H1 (cell line): ENCODE measurements at regions not wholly inside any gene's neighbourhood (a gene's known extent, or its start where the extent isn't known, plus 50 kb on each side); places are given as distances from the start of the nearest gene placed in this dataset.

Experiments used
- CTCF ChIA-PET: fragments of 300-600 bp; sonication (Branson Sonifier 250); formaldehyde crosslinking; loops from one replicate; lab custom pipeline; 2021; ENCODE audit not compliant: partially characterized antibody; lab: Charles Lee
- POLR2A ChIA-PET: fragments of 300-600 bp; sonication (Branson Sonifier 250); formaldehyde crosslinking; loops from one replicate; lab custom pipeline; 2021; ENCODE audit warnings: inconsistent platforms; ENCODE audit not compliant: partially characterized antibody; lab: Charles Lee
- DNase-seq, 2 experiments: peaks; one replicate each; pipeline versions ENCODE4 v3.0.0 to v3.0.0-alpha.2; 2010 to 2022; ENCODE audit warnings: low spot score in 2 of 2, low read depth in 1 of 2, mixed read lengths in 1 of 2
- FAIRE-seq: peaks from 2 replicates; lab custom pipeline; 2011; peaks lifted over from hg19 to GRCh38; lab: Jason Lieb, UNC
- H2AFZ ChIP-seq: 2 replicates; pipeline ENCODE4 v1.8.1; 2012; ENCODE audit warnings: low read length, inconsistent platforms
- H2AK5ac ChIP-seq: 2 replicates; pipeline ENCODE4 v1.6.1; 2013; ENCODE audit warnings: low read depth, low read length
- H2BK120ac ChIP-seq: replicated peaks from 2 replicates; pipeline ENCODE3; 2013; ENCODE audit warnings: low read depth, low read length, inconsistent platforms
- H2BK12ac ChIP-seq: 2 replicates; pipeline ENCODE4 v1.6.1; 2013; ENCODE audit warnings: low read depth, low read length
- H2BK15ac ChIP-seq: 2 replicates; pipeline ENCODE4 v1.6.1; 2013; ENCODE audit warnings: low read length
- H2BK20ac ChIP-seq: 2 replicates; pipeline ENCODE4 v1.6.1; 2013; ENCODE audit warnings: low read length
- H2BK5ac ChIP-seq: 2 replicates; pipeline ENCODE4 v1.6.1; 2013; ENCODE audit warnings: low read depth, low read length
- H3K14ac ChIP-seq: 2 replicates; pipeline ENCODE4 v1.6.1; 2013; ENCODE audit warnings: inconsistent platforms; ENCODE audit not compliant: insufficient read length
- H3K18ac ChIP-seq: 2 replicates; pipeline ENCODE4 v1.6.1; 2013; ENCODE audit warnings: low read length; ENCODE audit errors: extremely low read depth
- H3K23ac ChIP-seq: 2 replicates; pipeline ENCODE4 v1.6.1; 2013; ENCODE audit warnings: inconsistent platforms; ENCODE audit not compliant: insufficient read length
- H3K23me2 ChIP-seq: 2 replicates; pipeline ENCODE4 v1.6.1; 2013; ENCODE audit warnings: low read depth, low read length
- H3K27ac ChIP-seq: 2 replicates; pipeline ENCODE4 v1.6.1; 2011; ENCODE audit warnings: low read depth, low read length, inconsistent platforms
- H3K27me3 ChIP-seq, 4 experiments: replicated peaks in 1 of 4; 1 replicate in 1 of 4; 2 replicates in 3 of 4; pipeline versions ENCODE4 v1.6.1 to v1.8.1; 2011 to 2013; ENCODE audit warnings: low read length in 3 of 4, mild to moderate bottlenecking in 3 of 4, inconsistent platforms in 2 of 4, mixed read lengths in 2 of 4, moderate library complexity in 1 of 4; ENCODE audit not compliant: control insufficient read depth in 3 of 4, insufficient read depth in 3 of 4; ENCODE audit errors: extremely low read depth in 1 of 4
- H3K36me3 ChIP-seq, 4 experiments: 2 replicates each; pipeline versions ENCODE4 v1.6.1 to v1.8.1; 2011 to 2013; ENCODE audit warnings: mild to moderate bottlenecking in 4 of 4, low read length in 3 of 4, moderate library complexity in 2 of 4, control low read depth in 1 of 4, inconsistent platforms in 1 of 4; ENCODE audit not compliant: insufficient read depth in 4 of 4, control insufficient read depth in 2 of 4
- H3K4ac ChIP-seq: replicated peaks from 2 replicates; pipeline ENCODE3; 2013; ENCODE audit warnings: low read length, low read depth, mixed read lengths, inconsistent platforms; ENCODE audit not compliant: insufficient read length
- H3K4me1 ChIP-seq, 4 experiments: replicated peaks in 1 of 4; 1 replicate in 1 of 4; 2 replicates in 3 of 4; pipeline versions ENCODE4 v1.6.1 to v1.8.1; 2011 to 2013; ENCODE audit warnings: low read length in 3 of 4, inconsistent platforms in 2 of 4, mixed read lengths in 1 of 4; ENCODE audit not compliant: insufficient read depth in 4 of 4, control insufficient read depth in 3 of 4
- H3K4me2 ChIP-seq, 2 experiments: 2 replicates each; pipeline versions ENCODE4 v1.6.1 to v1.8.1; 2011 to 2013; ENCODE audit warnings: low read depth in 2 of 2, low read length in 2 of 2, control low read depth in 1 of 2, inconsistent platforms in 1 of 2, mild to moderate bottlenecking in 1 of 2; ENCODE audit not compliant: insufficient read depth in 1 of 2
- H3K4me3 ChIP-seq, 4 experiments: fragments of 200-600, 300-600 bp in 1 of 4; sonication (generic), shearing (Covaris generic), sonication (Bioruptor Twin) in 1 of 4; 2 replicates each; pipeline versions ENCODE4 v1.5.1 to v1.8.1; 2011 to 2016; ENCODE audit warnings: low read length in 4 of 4, low read depth in 3 of 4, control low read depth in 2 of 4, inconsistent platforms in 2 of 4, mild to moderate bottlenecking in 2 of 4, mixed read lengths in 1 of 4, moderate library complexity in 1 of 4; ENCODE audit not compliant: insufficient read depth in 2 of 4; ENCODE audit errors: extremely low read depth in 1 of 4
- H3K56ac ChIP-seq: replicated peaks from 2 replicates; pipeline ENCODE3; 2013; ENCODE audit warnings: low read depth, mild to moderate bottlenecking, mixed read lengths, low read length, inconsistent platforms; ENCODE audit not compliant: insufficient read length
- H3K79me1 ChIP-seq: 2 replicates; pipeline ENCODE4 v1.6.1; 2013; ENCODE audit warnings: low read depth, low read length, control low read depth
- H3K79me2 ChIP-seq, 2 experiments: 2 replicates each; pipeline versions ENCODE4 v1.6.1 to v1.8.1; 2012 to 2013; ENCODE audit warnings: low read length in 2 of 2, mild to moderate bottlenecking in 2 of 2, inconsistent platforms in 1 of 2; ENCODE audit not compliant: insufficient read depth in 2 of 2, control insufficient read depth in 1 of 2
- H3K9ac ChIP-seq, 4 experiments: replicated peaks in 1 of 4; 1 replicate in 1 of 4; 2 replicates in 3 of 4; pipeline versions ENCODE4 v1.6.1 to v1.8.1; 2011 to 2013; ENCODE audit warnings: low read depth in 3 of 4, low read length in 3 of 4, control low read depth in 2 of 4, mild to moderate bottlenecking in 2 of 4, moderate library complexity in 2 of 4, inconsistent platforms in 1 of 4; ENCODE audit errors: extremely low read depth in 1 of 4
- H3K9me3 ChIP-seq, 2 experiments: 2 replicates each; pipeline versions ENCODE4 v1.6.1 to v1.8.1; 2012 to 2013; ENCODE audit warnings: mild to moderate bottlenecking in 2 of 2, moderate library complexity in 2 of 2, control low read depth in 1 of 2, inconsistent platforms in 1 of 2, low read depth in 1 of 2, low read length in 1 of 2, mixed read lengths in 1 of 2; ENCODE audit not compliant: insufficient read depth in 2 of 2
- H4K20me1 ChIP-seq, 2 experiments: replicated peaks in 1 of 2; 2 replicates each; pipeline versions ENCODE3 to v1.8.1; 2011 to 2013; ENCODE audit warnings: inconsistent platforms in 2 of 2, low read length in 2 of 2, mild to moderate bottlenecking in 1 of 2; ENCODE audit not compliant: insufficient read depth in 2 of 2, control insufficient read depth in 1 of 2
- H4K5ac ChIP-seq: 2 replicates; pipeline ENCODE4 v1.6.1; 2013; ENCODE audit warnings: low read length, low read depth, mixed read lengths, inconsistent platforms; ENCODE audit not compliant: insufficient read length
- H4K8ac ChIP-seq: 2 replicates; pipeline ENCODE4 v1.8.0; 2013; ENCODE audit warnings: mild to moderate bottlenecking, moderate library complexity, low read length, inconsistent platforms; ENCODE audit not compliant: insufficient read depth; ENCODE audit errors: extremely low read depth
- H4K91ac ChIP-seq: replicated peaks from 2 replicates; pipeline ENCODE3; 2013; ENCODE audit warnings: low read length, mixed read lengths, inconsistent platforms; ENCODE audit not compliant: insufficient read length
- CBX5 ChIP-seq: fragments of 300-800, 300-1000 bp; sonication (generic); IDR thresholded peaks from 2 replicates; pipeline ENCODE4 v1.7.1; 2016; ENCODE audit warnings: antibody characterized with exemption, low read length, low read depth
- CREB1 ChIP-seq: IDR thresholded peaks from 2 replicates; pipeline ENCODE4 v1.6.1; 2012; ENCODE audit warnings: inconsistent platforms
- E2F6 ChIP-seq: IDR thresholded peaks from 2 replicates; pipeline ENCODE4 v1.6.1; 2012; ENCODE audit warnings: inconsistent platforms
- FOSL1 ChIP-seq: IDR thresholded peaks from 2 replicates; pipeline ENCODE4 v1.6.1; 2011; ENCODE audit warnings: mild to moderate bottlenecking, low read depth, low read length, moderate library complexity; ENCODE audit not compliant: insufficient read depth
- KDM1A ChIP-seq: fragments of 200-600, 300-600 bp; sonication (generic); IDR thresholded peaks from 2 replicates; pipeline ENCODE4 v1.7.1; 2016; ENCODE audit warnings: mild to moderate bottlenecking, low read length, borderline replicate concordance
- KDM4A ChIP-seq: IDR thresholded peaks from one replicate; pipeline ENCODE4 v1.7.1; 2012; ENCODE audit warnings: low read depth, mild to moderate bottlenecking, moderate library complexity, low read length, inconsistent platforms; ENCODE audit not compliant: severe bottlenecking
- POLR2A ChIP-seq, 2 experiments: IDR thresholded peaks; 1 replicate in 1 of 2; 2 replicates in 1 of 2; pipeline ENCODE4 v1.6.1; 2011; ENCODE audit warnings: low read depth in 2 of 2, low read length in 2 of 2, mild to moderate bottlenecking in 2 of 2; ENCODE audit errors: control extremely low read depth in 1 of 2
- POLR2AphosphoS5 ChIP-seq: IDR thresholded peaks from 2 replicates; pipeline ENCODE4 v1.6.1; 2011; ENCODE audit warnings: low read depth, low read length
- RNF2 ChIP-seq: fragments of 200-900, 300-1000 bp; sonication (generic); IDR thresholded peaks from 2 replicates; pipeline ENCODE4 v1.7.1; 2016; ENCODE audit warnings: borderline replicate concordance, low read depth, mild to moderate bottlenecking, antibody characterized with exemption, low read length; ENCODE audit not compliant: poor library complexity, severe bottlenecking; ENCODE audit errors: missing control alignments
- SIN3A ChIP-seq, 2 experiments: IDR thresholded peaks in 1 of 2; conservative IDR thresholded peaks in 1 of 2; 2 replicates each; pipeline ENCODE4 v1.6.1; 2011 to 2012; ENCODE audit warnings: low read length in 2 of 2, improper control_type of control experiment in 1 of 2, low read depth in 1 of 2, mild to moderate bottlenecking in 1 of 2
- SIX5 ChIP-seq: IDR thresholded peaks from 2 replicates; pipeline ENCODE4 v1.6.1; 2011; ENCODE audit warnings: mild to moderate bottlenecking, low read depth, low read length
- SP2 ChIP-seq: IDR thresholded peaks from 2 replicates; pipeline ENCODE4 v1.6.1; 2012; ENCODE audit warnings: mild to moderate bottlenecking, low read length, inconsistent platforms
- YY1 ChIP-seq: IDR thresholded peaks from 2 replicates; pipeline ENCODE4 v1.6.1; 2011; ENCODE audit warnings: low read depth, mild to moderate bottlenecking, low read length
- ZNF274 ChIP-seq: IDR thresholded peaks from 2 replicates; pipeline ENCODE4 v1.7.0; 2012; ENCODE audit warnings: low read length, borderline replicate concordance; ENCODE audit errors: extremely low read depth
- WGBS, 2 experiments: shearing (Covaris generic) in 1 of 2; methylation state at CpG; one replicate each; pipeline versions ENCODE4 v1.1.6 to v1.1.7; 2013 to 2015; ENCODE audit warnings: low lambda C conversion rate in 2 of 2, mixed read lengths in 2 of 2, inconsistent platforms in 1 of 2, low coverage in 1 of 2, missing lambda C conversion rate in 1 of 2; ENCODE audit not compliant: insufficient replicate concordance in 2 of 2, insufficient coverage in 1 of 2, insufficient read length in 1 of 2; ENCODE audit errors: extremely low coverage in 1 of 2, missing lambda C conversion rate in 1 of 2; 5-methylcytosine and 5-hydroxymethylcytosine counted together

- Histone ChIP-seq H3K79me2 (no peaks in the 10 kb centered on the region), H3K56ac (no peak overlapping the region), H2BK5ac (no peak overlapping the region), H3K4me2 (no peak overlapping the region), H2BK20ac (no peak overlapping the region), H3K4ac (no peak overlapping the region), H3K9me3 (peaks cover 6% of the 10 kb centered on the region in 2 experiments; a peak in 3 of 4 replicates), H2BK15ac (no peak overlapping the region), H4K8ac (no peak overlapping the region), H3K27me3 (no peaks in the 10 kb centered on the region), H3K18ac (no peak overlapping the region), H4K5ac (no peak overlapping the region), H3K4me3 (no peak overlapping the region), H2BK12ac (no peak overlapping the region), H3K36me3 (no peaks in the 10 kb centered on the region), H3K14ac (no peak overlapping the region), H3K9ac (no peak overlapping the region), H4K91ac (no peak overlapping the region), H2AK5ac (no peak overlapping the region), H3K23me2 (no peaks in the 10 kb centered on the region), H2AFZ (no peak overlapping the region), H2BK120ac (no peak overlapping the region), H3K79me1 (no peaks in the 10 kb centered on the region), H3K23ac (no peak overlapping the region), H4K20me1 (no peaks in the 10 kb centered on the region), H3K27ac (no peak overlapping the region), H3K4me1 (no peaks in the 10 kb centered on the region)
- CTCF ChIA-PET, result interaction anchor here (0.5 kb wide), 1 partner anchor 1291 kb away, joined by 3 read pairs; no protein-coding TSS in a partner anchor
- WGBS, 2 experiments, result 96% methylated on average over 1 of the region's 1 CpG; no CpG with 5 or more reads in 1 of the 2 experiments
- DNase-seq (no peak), FAIRE-seq (no peak)
- POLR2A ChIA-PET, result no interaction called here
- TF ChIP-seq ZNF274, result no peak
- no peak for TF ChIP-seq POLR2AphosphoS5
- no peak for TF ChIP-seq SP2
- no peak for TF ChIP-seq SIX5
- no peak for TF ChIP-seq FOSL1
- TF ChIP-seq KDM1A, result no peak
- TF ChIP-seq KDM4A, result no peak
- TF ChIP-seq SIN3A (conservative IDR thresholded peaks at IDR 0.05 in 1 of 2, IDR thresholded peaks at IDR 0.05 in 1 of 2; ENCODE audit: low read depth in 1 of 2, low read length in 2 of 2), result no peak
- no peak for TF ChIP-seq YY1
- TF ChIP-seq POLR2A (IDR thresholded peaks at IDR 0.05; ENCODE audit: control extremely low read depth in 1 of 2, low read depth in 2 of 2, low read length in 2 of 2), result no peak
- no peak for TF ChIP-seq E2F6
- TF ChIP-seq CBX5, result no peak
- no peak for TF ChIP-seq RNF2
- TF ChIP-seq CREB1, result no peak
These were observed 502.5 kb upstream of the IZUMO3 start for GRCh38 chr9:25048098-25048724.
